ENCODE measurements at regions not wholly inside any gene's neighbourhood (a gene's known extent, or its start where the extent isn't known, plus 50 kb on each side); places are given as distances from the start of the nearest gene placed in this dataset.

DNA sequence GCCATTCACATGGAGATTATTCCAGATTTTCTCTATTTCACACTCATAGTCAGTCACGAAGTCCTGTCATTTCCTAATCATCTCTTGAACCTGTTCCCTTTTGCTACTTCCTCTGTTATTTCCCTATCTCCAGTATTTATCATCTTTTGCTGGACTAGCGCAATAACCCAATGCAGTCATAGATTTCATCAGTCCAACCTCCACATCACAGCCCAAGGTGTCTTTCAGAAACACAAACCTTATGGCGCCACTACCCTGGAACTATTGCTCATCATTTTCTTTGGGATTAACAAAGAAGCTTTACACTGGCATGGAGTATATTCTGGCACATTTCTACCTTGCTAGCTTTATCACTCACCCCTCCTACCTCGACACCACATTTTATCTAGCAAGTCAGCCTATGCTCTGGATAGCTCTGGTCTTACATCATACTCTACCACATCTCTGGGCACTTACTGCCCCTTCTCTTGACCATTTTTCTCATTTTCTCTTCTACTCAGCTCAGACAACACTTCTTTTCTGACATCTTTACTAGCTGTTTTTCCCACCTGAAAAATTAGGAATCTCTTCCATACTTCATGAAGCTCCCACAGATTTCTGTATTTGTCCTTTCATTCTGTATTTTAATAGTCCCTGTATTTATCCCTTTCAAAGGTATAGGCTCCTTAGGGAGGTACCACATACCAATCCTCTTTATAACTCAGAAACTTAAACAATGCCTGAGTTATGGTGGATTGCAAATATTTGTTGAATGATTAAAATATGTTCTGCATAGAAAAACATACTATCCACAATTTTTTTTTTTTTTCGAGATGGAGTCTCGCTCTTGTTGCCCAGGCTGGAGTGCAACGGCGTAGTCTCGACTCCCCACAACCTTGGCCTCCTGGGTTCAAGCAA lies 534.7 kb downstream of the KLF12 start:
- no peak for DNase-seq

- DNase-seq: no peak
Measured at GRCh38 chr13:73598020-73598712, 536.0 kb downstream of the KLF12 start.

- DNase-seq: no peak
Measured at GRCh38 chr13:73596382-73596781, 537.6 kb downstream of the KLF5 start.

GRCh38 chr13:73593199-73593765 lies 534.5 kb downstream of the KLF5 start:
- DNase-seq: no peak

DNA sequence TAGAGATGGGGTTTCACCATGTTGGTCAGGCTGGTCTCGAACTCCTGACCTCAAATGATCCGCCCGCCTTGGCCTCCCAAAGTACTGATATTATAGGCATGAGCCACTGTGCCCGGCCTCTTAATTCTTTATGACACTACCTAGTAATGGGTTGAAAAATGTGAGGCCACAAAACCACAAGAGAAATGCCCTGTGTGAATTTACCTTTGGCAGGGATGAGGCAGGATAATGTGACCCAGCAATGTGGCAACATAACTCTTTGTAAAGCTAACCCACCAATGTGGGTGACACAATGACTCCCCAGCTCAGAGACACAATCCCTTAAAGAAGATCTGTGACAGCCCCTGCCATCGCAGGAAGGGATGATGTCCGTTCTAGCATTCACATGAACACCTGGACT lies 533.1 kb downstream of the KLF5 start:
- no peak for DNase-seq

DNA sequence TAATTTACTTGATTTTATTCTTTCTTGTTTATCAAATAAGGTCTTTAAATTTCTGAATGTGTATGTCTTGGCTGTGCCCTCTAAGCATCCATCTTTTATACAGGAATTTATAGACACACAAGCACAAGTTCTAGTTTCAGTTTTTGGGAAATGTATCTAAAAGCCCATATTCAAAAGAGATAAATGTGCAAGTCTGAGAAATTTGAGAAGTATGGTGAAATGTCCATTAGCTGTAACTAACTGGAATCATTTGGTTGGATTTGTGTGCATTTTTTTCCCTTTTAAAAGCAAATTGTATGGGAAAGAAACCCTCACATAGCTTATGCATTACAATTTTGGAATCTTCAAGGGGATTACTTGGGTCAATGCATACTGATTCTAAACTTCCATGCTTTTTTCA lies 532.0 kb downstream of the KLF5 start:
- no peak for DNase-seq

GRCh38 chr13:73585236-73585635 lies 526.4 kb downstream of the KLF5 start:
- no peak for DNase-seq

DNA sequence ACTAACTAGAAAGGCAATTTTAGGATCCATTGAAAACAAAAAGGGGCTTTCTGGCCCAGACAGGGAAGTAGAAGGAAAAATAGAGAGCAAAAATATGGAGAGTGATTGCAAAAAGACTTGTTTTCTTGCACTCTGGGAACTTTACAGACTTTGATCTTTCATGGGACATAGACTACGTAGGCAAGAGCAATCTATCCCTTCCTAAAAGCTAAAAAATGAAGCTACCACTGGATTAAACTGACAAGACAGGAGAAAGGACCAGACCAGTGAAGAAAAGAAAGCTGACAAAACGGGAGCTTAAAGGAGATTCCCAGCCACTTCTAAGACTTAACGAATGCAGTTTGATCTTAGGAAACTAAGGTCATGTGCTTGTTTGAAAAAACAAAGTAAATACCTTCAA lies 524.5 kb downstream of the KLF5 start:
- no peak for DNase-seq

DNA sequence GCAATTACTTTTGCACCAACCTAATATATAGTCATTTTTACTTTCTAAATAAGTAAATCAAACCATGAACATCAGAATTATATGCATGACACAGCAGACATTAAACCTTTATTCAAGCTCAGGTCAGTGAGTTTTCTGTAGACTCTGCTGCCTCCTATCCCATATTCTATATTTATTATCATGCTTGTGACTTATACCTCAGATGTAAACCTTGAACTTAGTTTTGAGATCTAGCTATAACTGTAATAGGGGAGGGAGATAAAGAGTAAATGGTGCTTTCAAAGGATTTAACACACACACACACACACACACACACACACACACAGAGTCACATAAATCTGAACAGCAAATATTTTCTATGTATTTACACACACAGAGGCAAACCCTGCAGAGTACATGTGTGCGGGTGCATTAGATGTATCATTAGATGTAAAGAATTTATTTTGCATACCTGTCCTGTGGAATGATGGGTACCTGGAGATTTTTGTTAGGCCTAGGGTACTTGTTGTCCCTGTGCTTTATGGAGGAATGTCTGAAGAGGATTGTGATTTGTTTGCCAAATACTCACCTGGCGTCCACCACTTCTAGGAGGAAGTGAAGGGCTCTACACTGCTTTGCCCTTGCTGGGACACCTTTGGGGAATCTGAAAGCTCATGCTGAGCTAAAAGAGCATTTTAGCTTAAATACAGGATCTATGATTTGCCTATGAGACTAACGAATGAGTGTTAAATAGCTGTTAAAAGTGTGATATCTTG lies 521.9 kb downstream of the KLF5 start:
- no peak for DNase-seq

DNA sequence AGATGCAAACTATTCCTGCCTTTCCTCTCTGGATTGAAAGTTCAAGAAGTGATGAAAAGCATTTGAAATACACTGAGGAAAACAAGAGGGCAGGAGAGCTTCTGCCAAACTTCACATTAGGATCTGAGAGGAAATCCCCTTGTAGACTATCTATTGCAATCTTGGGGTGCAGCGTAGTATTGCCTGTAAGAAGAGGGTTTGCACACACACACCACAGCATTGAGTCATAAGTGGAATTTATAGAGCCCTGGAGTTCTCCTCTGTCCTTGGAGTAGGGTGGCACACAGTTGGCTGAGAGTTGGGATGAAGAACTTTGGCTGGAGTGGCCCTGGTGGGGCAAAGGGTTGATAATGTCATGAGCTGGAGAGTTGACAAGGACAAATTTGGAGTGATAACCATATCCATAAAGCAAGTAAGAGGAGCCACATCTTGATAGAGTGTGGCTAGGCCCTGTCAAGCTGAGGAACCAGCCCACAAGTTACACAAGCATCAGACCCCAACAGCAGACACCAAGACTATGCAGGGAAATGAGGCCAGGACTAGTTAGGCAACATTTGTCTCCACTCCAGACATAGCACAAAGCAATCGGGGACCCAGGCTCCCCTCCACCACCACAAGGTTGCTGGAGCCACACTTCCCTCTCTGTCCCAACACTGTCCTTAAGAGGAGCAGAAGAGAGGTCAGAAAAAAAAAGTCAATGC lies 520.9 kb downstream of the KLF5 start:
- no peak for DNase-seq

DNA sequence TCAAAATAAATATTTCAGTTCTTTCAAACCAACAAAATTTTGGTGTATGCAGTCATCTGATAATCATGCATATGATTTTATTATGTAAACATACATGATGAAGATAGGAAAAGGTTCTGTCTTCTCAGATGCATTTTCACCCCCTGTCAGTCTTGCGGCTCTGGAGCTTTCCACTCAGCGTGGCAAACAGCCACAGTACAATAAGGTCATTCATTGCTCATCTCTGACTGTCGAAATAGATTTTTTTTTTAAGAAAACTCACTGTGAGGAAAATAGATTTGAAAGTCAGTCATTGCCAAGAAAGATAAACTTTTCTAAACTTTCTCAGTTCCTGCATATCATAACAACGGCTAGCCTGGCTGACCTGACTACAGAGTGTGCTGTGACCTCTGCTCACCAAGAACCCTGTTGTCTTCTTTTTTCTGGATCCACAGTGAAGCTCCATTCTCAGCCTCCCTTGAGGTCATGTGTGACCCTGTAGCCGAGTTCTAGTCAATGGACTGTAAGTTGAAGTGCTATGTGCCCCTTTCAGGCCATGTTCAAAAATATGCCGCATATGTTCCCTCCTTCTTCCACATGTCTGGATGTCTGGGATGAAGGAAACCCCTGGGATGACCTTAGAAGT lies 519.6 kb downstream of the KLF5 start:
- DNase-seq: no peak

DNA sequence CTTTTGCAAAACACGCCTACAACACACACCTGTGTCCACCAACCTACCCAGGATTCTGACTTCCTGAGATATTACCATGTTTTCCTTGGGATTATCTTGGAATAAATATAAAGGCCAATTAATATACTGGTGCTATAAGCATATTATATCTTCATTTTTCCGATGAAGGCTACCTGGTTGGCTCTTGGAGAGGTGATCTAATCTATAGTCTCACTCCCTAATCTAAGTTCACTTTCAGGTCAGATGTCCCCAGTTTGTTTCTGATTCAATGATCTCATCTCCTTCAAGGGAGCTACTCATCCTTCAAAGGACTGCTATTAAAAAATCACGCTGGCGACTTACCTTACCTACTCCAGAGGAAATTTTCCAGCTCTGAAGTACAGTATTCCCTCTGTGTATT lies 517.5 kb downstream of the KLF5 start:
- no peak for DNase-seq

DNA sequence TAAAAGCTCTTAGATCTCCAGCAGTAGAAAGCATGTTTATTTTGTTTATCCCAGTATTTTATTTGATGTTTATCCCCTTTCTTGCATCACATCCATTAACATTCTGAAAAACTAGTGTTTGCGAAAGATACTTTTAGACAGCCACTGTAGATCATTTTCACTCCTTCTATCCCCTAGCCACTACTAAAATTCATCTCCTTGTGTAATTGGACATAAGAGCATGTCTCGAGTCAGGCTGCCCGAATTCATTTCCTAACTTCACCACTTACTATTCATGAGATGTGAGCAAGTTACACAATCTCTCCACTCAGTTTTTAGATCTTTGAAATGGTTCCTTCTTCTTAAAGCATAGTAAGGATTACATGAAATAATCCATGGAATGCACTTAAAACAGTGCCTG lies 514.0 kb downstream of the KLF5 start:
- no peak for DNase-seq

DNA sequence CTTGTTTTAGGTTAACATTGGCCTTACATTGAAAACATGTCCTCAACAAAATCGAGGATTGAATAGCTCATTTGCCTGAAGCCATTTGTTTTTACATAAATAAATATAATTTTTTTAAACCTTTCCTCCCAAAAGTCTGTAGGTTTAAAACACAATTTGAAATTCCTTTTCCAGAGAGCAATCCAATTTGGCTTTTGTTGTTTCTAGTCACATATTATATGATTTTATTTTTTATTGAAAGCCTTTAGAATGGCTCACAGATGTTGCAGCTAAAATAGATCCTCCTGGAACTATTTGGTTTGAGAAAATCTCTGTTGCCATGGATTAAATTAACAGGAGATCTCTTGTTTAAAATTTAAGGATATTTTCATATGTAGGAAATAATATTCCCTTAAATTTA lies 512.6 kb downstream of the KLF5 start:
- no peak for DNase-seq

DNA sequence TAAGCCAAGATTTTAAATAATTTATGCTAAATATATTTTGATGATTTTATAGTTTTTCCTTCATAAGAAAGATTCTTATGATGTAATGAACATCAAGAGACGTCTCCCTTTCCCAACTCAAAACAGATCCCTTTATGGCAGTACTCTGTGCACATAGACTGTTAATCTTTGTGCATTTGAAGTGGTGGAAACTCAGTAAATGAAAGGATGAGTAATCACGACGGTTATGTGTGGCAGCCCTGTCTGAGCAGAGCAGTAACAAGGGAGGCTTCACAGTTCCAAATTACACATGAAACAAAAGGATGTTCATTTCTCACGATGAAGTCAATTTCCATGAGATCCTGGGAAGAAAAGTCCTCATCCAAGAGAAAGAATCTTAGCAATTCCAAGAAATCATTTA lies 498.1 kb downstream of the KLF5 start:
- DNase-seq: no peak

GRCh38 chr13:73556128-73556527 lies 497.3 kb downstream of the KLF5 start:
- DNase-seq: no peak

DNA sequence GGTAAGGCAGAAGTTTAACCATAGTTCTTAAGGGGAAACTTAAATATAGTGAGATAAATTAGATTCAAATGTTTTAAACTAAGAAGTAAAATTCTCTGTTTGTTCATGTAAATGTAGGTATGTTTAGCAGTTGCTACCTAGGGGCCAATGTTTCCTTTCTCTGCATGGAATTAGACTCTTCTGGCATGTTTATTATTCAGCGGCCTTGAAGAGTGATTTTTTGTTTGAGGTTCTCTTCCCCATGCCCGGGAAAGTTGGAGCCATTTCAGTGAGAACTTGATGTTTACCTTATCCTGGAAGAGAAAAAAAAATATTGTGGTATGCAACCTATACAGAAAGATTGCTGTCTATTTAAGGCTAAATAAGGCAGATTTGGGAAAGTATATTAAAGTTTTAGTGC lies 492.9 kb downstream of the KLF5 start:
- DNase-seq: no peak

DNA sequence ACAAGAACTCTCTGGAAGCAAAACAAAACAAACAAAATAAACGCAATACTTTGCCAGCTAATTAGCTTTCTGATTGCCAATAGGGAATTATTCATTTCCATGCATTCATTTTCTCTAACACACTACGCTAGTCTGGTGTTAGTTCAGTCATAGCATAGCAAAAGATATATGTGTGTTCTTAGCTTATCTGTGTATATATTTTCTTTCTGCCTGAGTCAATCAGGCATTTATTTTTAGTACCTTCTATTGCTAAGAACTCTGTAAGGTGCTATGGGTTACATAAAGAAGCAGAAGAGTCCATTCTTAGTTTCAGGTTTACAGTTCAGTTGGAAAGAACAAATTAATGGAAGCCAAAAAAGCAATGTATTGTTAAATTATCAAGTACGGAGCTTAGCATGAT lies 490.9 kb downstream of the KLF5 start:
- DNase-seq: no peak

DNA sequence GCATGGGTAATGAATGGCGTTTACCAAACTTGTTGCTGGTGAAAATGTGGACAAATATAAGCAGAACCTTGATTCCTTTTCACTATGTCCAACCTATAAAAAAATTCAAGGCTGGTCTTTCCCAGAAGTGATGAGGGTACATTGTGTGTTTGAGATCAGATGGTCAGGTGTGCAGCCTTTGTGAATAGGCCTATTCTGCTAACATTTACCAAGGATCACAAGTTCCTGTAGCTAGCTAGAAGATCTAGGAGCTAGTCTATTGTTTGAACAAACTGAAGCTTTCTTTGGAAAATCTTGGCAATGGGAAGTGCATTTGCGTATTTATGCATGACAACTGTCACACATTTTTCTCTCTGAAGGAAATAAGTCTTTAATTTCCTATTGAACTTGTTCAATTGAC lies 489.6 kb downstream of the KLF5 start:
- DNase-seq: no peak

DNA sequence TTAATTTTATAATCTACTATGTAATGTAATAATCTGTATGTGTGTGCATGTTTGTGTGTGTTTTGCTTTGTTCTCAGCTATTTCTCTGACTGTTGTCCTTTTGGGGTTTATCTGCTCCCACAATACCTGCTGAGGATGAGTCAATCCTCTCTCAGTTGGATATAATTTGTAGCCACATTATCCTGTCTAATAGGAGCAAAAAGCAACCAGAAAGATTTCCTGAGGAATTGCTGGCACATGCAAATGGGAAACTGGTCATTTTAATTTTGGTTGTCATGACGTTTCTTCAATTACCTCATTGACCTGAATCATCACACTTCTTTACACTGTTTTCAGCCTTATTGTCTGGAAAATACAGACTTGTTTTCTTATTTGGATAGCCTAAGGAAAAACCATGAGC lies 488.4 kb downstream of the KLF5 start:
- no peak for DNase-seq

GRCh38 chr13:73544175-73544574 lies 485.4 kb downstream of the KLF5 start:
- no peak for DNase-seq

DNA sequence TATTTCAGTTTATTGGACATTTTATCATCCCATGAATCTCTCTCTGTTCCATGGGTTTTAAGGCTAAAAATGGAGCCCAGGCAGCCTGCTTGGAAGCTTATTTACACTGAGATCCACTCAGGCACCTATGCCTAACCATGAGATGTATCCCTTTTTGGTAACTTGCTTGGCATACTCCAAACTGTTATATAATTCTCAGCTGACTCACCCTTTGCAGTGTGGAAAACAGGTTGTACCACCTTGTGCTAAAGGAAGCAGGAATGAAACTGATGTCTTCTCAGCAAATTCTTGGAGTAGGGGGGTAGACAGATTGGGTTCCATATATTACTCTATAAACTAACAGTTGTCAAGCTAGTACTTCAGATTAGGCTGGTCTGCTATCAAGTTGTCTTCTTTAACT lies 483.6 kb downstream of the KLF5 start:
- DNase-seq: no peak
